Epidermal melanocyte (primary cell): ENCODE measurements at regions not wholly inside any gene's neighbourhood (a gene's known extent, or its start where the extent isn't known, plus 50 kb on each side); places are given as distances from the start of the nearest gene placed in this dataset.

Experiments
- DNase-seq: peaks from one replicate; pipeline ENCODE4 v3.0.0; 2011; ENCODE audit warnings: low spot score; ENCODE audit not compliant: insufficient read length

- no peak for DNase-seq
Measured at GRCh38 chr1:163655565-163655964, 333.8 kb downstream of the NUF2 start.

GRCh38 chr1:163656095-163656759, 334.5 kb downstream of the NUF2 start:
- no peak for DNase-seq

GRCh38 chr1:163657719-163658118, 336.0 kb downstream of the NUF2 start:
- no peak for DNase-seq

GRCh38 chr1:163661391-163661790, 339.6 kb downstream of the NUF2 start:
- DNase-seq: no peak

- no peak for DNase-seq
Measured at GRCh38 chr1:163664671-163665335, 343.0 kb downstream of the NUF2 start.

GRCh38 chr1:163668472-163668871, 346.7 kb downstream of the NUF2 start:
- no peak for DNase-seq

- DNase-seq: no peak
Measured at GRCh38 chr1:163670989-163671757, 349.4 kb downstream of the NUF2 start.

- no peak for DNase-seq
Measured at GRCh38 chr1:163672976-163673758, 351.4 kb downstream of the NUF2 start.

GRCh38 chr1:163673759-163674151, 352.0 kb downstream of the NUF2 start:
- no peak for DNase-seq

- no peak for DNase-seq
Measured at GRCh38 chr1:163674236-163674635, 352.5 kb downstream of the NUF2 start.

GRCh38 chr1:163684785-163685184, 363.0 kb downstream of the NUF2 start:
- no peak for DNase-seq

- no peak for DNase-seq
Measured at GRCh38 chr1:163692266-163692665, 370.5 kb downstream of the NUF2 start.

- no peak for DNase-seq
Measured at GRCh38 chr1:163697137-163697536, 375.4 kb downstream of the NUF2 start.

- no peak for DNase-seq
Measured at GRCh38 chr1:163701783-163702374, 380.1 kb downstream of the NUF2 start.

- no peak for DNase-seq
Measured at GRCh38 chr1:163703794-163704193, 382.0 kb downstream of the NUF2 start.

GRCh38 chr1:163706915-163707314, 385.2 kb downstream of the NUF2 start:
- DNase-seq: no peak

- DNase-seq: no peak
Measured at GRCh38 chr1:163709636-163710035, 387.9 kb downstream of the NUF2 start.

- no peak for DNase-seq
Measured at GRCh38 chr1:163712321-163712720, 390.6 kb downstream of the NUF2 start.

GRCh38 chr1:163720294-163720693, 398.5 kb downstream of the NUF2 start:
- no peak for DNase-seq

- DNase-seq: no peak
Measured at GRCh38 chr1:163725551-163725950, 403.8 kb downstream of the NUF2 start.

GRCh38 chr1:163730411-163730821, 408.7 kb downstream of the NUF2 start:
- no peak for DNase-seq
